Fibroblast of skin of back (primary cell): ENCODE measurements at regions not wholly inside any gene's neighbourhood (a gene's known extent, or its start where the extent isn't known, plus 50 kb on each side); places are given as distances from the start of the nearest gene placed in this dataset.

Experiments used
- DNase-seq: peaks from one replicate; pipeline ENCODE4 v3.0.0-alpha.2; 2013

GRCh38 chr9:1580215-1580614 is 434.9 kb upstream of the SMARCA2 start:
- no peak for DNase-seq

GRCh38 chr9:1581926-1582325 is 433.2 kb upstream of the SMARCA2 start:
- DNase-seq, result no peak

GRCh38 chr9:1591310-1591709 is 423.8 kb upstream of the SMARCA2 start:
- no peak for DNase-seq

GRCh38 chr9:1598270-1598669 is 416.9 kb upstream of the SMARCA2 start:
- no peak for DNase-seq

GRCh38 chr9:1599961-1600360 is 415.2 kb upstream of the SMARCA2 start:
- DNase-seq, result no peak

- DNase-seq, result peak; percentile 35
Observed at GRCh38 chr9:1604942-1605560, 410.1 kb upstream of the SMARCA2 start.

- no peak for DNase-seq
Observed at GRCh38 chr9:1606253-1606652, 408.9 kb upstream of the SMARCA2 start.

GRCh38 chr9:1612886-1613285 is 402.3 kb upstream of the SMARCA2 start:
- DNase-seq, result no peak

- DNase-seq, result no peak
Observed at GRCh38 chr9:1617419-1617818, 397.7 kb upstream of the SMARCA2 start.

- DNase-seq, result peak; percentile 8
Observed at GRCh38 chr9:1619915-1620710, 395.0 kb upstream of the SMARCA2 start.

- no peak for DNase-seq
Observed at GRCh38 chr9:1637401-1637800, 377.7 kb upstream of the SMARCA2 start.

GRCh38 chr9:1639166-1639565 is 376.0 kb upstream of the SMARCA2 start:
- no peak for DNase-seq

- peak; percentile 51 for DNase-seq
Observed at GRCh38 chr9:1647776-1648175, 367.4 kb upstream of the SMARCA2 start.

GRCh38 chr9:1653282-1653681 is 361.9 kb upstream of the SMARCA2 start:
- no peak for DNase-seq

GRCh38 chr9:1658661-1659362 is 356.3 kb upstream of the SMARCA2 start:
- no peak for DNase-seq

GRCh38 chr9:1659363-1659690 is 355.8 kb upstream of the SMARCA2 start:
- peak; percentile 2 for DNase-seq

GRCh38 chr9:1668441-1668840 is 346.7 kb upstream of the SMARCA2 start:
- no peak for DNase-seq

- no peak for DNase-seq
Observed at GRCh38 chr9:1673300-1673699, 341.8 kb upstream of the SMARCA2 start.

- DNase-seq, result no peak
Observed at GRCh38 chr9:1676771-1677170, 338.4 kb upstream of the SMARCA2 start.

- no peak for DNase-seq
Observed at GRCh38 chr9:1683951-1684350, 331.2 kb upstream of the SMARCA2 start.

- no peak for DNase-seq
Observed at GRCh38 chr9:1698991-1699390, 316.2 kb upstream of the SMARCA2 start.

- DNase-seq, result no peak
Observed at GRCh38 chr9:1701113-1701512, 314.0 kb upstream of the SMARCA2 start.

GRCh38 chr9:1702701-1703100 is 312.4 kb upstream of the SMARCA2 start:
- DNase-seq, result no peak

GRCh38 chr9:1707291-1707690 is 307.9 kb upstream of the SMARCA2 start:
- DNase-seq, result no peak
